Adrenal gland (tissue), 5 donors: ENCODE measurements at regions not wholly inside any gene's neighbourhood (a gene's known extent, or its start where the extent isn't known, plus 50 kb on each side); places are given as distances from the start of the nearest gene placed in this dataset.

Source experiments
- POLR2A ChIP-seq, 2 donors: fragments of 450-650 bp; IDR thresholded peaks; one replicate each; pipeline ENCODE4 v1.6.1; 2017; ENCODE audit warnings: antibody characterized with exemption in 2 of 2, mild to moderate bottlenecking in 2 of 2, moderate library complexity in 1 of 2
- TF ChIP-seq, protein P1 (sequence below), 6 experiments: fragments of 450-650 bp in 4 of 6; fragments of 200-600 bp in 2 of 6; sonication (generic) in 1 of 6; IDR thresholded peaks; 1 replicate in 5 of 6; 2 replicates in 1 of 6; pipeline versions ENCODE4 v1.5.1 to v1.8.0; 2016 to 2021; ENCODE audit warnings: antibody characterized with exemption in 6 of 6, mild to moderate bottlenecking in 2 of 6, moderate library complexity in 1 of 6
- donor health status: DM: no; HTN: no; CAD: no.

DNA sequence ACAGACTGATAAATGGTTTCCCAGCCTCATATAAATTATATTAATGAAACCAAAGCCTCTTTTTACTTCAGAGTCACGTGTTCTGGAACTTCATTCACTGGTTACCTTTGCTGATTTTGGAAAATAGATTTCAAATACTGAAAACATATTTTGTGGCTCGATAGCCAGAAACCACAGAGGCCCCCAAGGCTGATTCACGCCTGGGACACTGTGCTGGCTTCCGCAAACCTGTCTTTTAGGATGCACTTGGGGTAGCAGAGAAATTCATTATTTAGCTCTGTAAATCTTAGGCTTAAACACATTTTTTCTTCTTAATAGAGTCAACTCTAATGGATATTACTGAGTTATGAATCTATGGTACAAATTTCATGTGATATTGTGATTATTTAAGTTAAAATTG, 90.7 kb upstream of the TMEM18 start:
- TF ChIP-seq, protein P1, sequence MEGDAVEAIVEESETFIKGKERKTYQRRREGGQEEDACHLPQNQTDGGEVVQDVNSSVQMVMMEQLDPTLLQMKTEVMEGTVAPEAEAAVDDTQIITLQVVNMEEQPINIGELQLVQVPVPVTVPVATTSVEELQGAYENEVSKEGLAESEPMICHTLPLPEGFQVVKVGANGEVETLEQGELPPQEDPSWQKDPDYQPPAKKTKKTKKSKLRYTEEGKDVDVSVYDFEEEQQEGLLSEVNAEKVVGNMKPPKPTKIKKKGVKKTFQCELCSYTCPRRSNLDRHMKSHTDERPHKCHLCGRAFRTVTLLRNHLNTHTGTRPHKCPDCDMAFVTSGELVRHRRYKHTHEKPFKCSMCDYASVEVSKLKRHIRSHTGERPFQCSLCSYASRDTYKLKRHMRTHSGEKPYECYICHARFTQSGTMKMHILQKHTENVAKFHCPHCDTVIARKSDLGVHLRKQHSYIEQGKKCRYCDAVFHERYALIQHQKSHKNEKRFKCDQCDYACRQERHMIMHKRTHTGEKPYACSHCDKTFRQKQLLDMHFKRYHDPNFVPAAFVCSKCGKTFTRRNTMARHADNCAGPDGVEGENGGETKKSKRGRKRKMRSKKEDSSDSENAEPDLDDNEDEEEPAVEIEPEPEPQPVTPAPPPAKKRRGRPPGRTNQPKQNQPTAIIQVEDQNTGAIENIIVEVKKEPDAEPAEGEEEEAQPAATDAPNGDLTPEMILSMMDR (IDR thresholded peaks at IDR 0.05): no peak
- no peak for TF ChIP-seq POLR2A (IDR thresholded peaks at IDR 0.05)
